Esophagus squamous epithelium (tissue), 4 donors: ENCODE measurements at regions not wholly inside any gene's neighbourhood (a gene's known extent, or its start where the extent isn't known, plus 50 kb on each side); places are given as distances from the start of the nearest gene placed in this dataset.

Source experiments
- POLR2A ChIP-seq, 4 donors: fragments of 450-650 bp; IDR thresholded peaks; one replicate each; pipeline ENCODE4 v1.6.1; 2017; ENCODE audit warnings: antibody characterized with exemption in 4 of 4, mild to moderate bottlenecking in 4 of 4, moderate library complexity in 3 of 4
- TF ChIP-seq, protein P1 (sequence below), 6 experiments: fragments of 450-650 bp in 4 of 6; fragments of 200-600 bp in 2 of 6; sonication (generic) in 2 of 6; IDR thresholded peaks; one replicate each; pipeline ENCODE4 v1.5.1; 2016 to 2019; ENCODE audit warnings: antibody characterized with exemption in 6 of 6, mild to moderate bottlenecking in 4 of 6, moderate library complexity in 4 of 6

DNA sequence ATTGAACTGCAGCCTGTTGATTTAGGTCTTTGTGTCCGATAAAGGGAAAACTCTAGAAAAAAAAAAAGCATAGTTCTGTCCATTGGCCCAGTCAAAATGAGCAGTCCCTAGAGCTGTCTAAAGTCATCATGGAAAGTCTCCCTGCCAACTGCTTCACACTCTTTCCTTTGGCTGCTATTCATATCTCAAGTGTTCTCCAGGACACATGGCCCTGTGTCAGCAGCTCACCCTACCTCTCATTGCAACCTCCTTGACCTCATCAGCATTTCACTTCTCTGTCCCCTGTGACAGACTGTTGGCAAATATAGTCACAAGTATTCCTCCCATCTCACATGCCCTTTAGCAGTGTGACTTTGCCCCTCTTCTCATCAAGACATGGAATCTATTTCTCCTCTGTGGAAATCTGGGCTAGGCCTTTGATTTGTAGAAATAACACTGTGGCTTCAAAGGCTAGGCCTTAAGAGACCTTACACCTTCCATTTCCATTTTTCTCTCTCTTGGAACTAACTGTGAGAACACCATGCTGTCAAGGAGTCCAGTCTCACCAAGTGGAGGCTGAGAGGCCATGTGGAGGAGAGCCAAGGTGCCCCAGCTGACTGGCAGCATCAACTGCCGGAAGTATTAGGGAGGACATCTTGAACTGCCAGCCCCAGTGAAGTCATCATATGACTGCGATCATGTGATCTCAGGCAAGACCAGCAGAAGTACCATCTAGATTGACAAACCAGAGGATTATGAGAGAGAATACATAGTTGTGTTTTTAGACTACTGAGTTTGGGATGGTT, 149.4 kb upstream of the TARS1 start:
- TF ChIP-seq, protein P1, sequence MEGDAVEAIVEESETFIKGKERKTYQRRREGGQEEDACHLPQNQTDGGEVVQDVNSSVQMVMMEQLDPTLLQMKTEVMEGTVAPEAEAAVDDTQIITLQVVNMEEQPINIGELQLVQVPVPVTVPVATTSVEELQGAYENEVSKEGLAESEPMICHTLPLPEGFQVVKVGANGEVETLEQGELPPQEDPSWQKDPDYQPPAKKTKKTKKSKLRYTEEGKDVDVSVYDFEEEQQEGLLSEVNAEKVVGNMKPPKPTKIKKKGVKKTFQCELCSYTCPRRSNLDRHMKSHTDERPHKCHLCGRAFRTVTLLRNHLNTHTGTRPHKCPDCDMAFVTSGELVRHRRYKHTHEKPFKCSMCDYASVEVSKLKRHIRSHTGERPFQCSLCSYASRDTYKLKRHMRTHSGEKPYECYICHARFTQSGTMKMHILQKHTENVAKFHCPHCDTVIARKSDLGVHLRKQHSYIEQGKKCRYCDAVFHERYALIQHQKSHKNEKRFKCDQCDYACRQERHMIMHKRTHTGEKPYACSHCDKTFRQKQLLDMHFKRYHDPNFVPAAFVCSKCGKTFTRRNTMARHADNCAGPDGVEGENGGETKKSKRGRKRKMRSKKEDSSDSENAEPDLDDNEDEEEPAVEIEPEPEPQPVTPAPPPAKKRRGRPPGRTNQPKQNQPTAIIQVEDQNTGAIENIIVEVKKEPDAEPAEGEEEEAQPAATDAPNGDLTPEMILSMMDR (IDR thresholded peaks at IDR 0.05), result no peak
- no peak for TF ChIP-seq POLR2A (IDR thresholded peaks at IDR 0.05)
